ENCODE measurements at regions not wholly inside any gene's neighbourhood (a gene's known extent, or its start where the extent isn't known, plus 50 kb on each side); places are given as distances from the start of the nearest gene placed in this dataset.
"Not testable (repeated sequence)": the region's sequence is repeated elsewhere in the genome, so short reads cannot be mapped to it uniquely, and the experiment has no call there.

DNA sequence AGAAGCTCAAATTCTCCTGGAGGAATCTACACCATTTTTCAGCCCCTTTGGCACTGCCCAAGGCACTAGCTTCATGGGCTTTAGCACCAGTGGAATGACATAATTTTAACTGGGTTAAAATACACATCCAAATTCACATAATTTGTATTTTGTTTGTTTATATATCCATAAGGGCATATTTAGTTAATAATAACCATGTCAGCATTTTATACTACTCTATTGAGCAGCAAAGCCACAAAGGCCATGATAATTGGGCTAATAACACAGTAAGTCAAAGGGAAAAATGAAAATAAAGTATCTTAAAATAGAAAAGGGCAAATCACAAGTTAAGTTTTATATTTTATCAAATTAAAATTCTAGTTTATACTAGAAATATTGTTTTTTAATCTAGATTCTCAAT is 262.7 kb upstream of the TACR3 start:
- no peak for DNase-seq

DNA sequence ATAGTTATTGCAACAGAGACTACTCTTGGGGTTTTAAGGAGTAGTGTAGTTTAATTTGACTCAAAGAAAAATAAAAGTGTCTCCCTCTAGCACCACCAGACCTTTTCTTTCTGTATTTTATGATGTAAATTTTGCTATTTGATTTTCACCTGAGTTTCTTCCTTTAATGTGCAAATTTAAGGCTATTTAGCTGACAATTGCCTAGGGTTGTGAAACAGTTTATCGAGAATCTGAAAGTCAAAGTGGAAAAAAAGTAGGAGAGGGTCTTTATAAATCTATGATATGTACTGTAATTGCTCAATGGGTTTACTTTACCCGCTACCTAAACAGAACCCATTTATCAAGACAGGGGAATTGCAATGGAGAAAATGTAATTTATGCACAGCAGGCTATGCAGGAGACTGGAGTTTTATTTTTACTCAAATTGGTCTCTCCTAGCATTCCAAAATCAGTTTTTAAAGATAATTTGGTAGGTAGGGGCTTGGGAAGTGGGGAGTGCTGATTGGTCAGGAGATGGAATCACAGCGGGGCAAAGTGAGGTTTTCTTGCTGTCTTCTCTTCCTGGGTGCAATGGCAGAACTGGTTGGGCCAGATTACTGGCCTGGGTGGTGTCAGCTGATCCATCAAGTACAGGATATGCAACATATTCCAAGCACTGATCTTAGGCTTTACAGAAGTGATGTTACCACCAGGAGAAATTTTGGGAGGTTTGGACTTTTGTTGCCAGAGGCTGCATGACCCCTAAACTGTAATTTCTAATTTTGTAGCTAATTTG is 228.6 kb upstream of the TACR3 start:
- no peak for DNase-seq

DNA sequence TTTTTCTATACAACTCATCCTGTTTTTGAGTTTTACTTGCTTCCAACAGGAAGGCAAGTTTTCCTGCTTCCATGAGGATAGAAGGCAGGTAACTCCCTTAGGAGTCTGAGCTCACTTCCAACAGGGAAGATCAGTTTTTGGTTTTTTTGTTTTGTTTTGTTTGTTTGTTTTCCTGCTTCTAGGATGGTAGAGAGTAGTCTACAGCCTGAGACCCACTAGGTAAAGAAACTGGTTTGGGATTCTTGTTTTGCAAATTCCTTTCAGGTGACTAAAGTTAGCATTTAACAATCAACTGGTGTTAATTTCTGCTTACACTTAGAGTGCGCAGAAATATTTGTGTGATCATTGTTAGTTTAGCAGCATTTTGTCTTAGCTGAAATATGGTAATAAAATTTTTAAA is 227.8 kb upstream of the TACR3 start:
- DNase-seq, result no peak

DNA sequence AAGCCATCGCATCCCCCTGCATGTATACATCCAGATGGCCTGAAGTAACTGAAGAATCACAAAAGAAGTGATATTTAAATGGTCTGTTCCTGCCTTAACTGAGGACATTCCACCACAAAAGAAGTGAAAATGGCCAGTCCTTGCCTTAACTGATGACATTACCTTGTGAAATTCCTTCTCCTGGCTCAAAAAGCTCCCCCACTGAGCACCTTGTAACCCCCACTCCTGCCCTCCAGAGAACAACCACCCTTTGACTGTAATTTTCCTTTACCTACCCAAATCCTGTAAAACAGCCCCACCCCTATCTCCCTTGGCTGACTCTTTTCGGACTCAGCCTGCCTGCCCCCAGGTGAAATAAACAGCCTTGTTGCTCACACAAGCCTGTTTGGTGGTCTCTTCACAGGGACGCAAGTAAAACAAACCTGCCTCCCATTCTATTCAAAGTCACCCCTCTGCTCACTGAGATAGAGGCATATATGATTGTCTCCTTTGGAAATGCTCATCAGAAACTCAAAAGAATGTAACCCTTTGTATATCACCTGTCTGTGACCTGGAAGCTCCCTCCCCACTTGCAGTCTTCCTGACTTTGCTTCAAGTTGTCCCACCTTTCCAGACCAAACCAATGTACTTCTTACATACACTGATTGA is 227.0 kb upstream of the TACR3 start:
- not testable (repeated sequence) for DNase-seq

DNA sequence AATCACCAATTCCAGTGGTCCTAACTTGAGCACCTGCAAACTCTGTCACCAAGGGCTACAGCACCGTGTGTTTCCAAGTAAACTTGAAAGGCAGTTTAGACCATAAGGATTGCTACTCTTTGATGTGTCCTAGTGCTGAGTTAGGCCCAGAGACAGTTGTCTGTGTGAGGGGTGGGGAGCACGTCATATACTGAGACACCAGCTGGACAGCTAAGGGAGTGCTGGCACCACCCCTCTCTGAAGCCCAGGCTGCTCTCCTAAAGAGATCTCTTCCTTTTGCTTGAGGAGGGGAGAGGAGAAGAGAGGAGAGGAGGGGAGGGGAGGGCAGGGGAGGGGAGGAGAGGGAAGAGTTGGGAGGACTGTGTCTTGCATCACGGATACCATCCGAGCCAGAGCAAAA is 218.7 kb upstream of the TACR3 start:
- no peak for DNase-seq

DNA sequence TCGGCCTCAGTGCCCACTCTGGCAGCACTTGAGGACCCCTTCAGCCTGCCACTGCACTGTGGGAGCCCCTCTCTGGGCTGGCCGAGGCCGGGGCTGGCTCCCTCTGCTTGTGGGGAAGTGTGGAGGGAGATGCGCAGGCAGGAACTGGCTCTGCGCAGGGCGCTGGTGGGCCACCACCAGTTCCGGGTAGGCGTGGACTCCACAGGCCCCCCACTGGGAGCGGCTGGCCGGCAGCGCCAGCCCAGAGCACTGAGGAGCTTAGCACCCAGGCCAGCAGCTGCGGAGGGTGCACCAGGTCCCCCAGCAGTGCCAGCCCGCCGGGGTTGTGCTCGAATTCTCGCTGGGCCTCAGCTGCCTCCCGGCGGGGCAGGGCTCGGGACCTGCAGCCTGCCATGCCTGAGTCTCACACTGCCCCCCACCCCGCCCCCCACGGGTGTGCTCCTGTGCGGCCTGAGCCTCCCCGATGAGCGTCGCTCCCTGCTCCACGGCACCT is 216.9 kb upstream of the TACR3 start:
- DNase-seq, result peak; percentile 10

DNA sequence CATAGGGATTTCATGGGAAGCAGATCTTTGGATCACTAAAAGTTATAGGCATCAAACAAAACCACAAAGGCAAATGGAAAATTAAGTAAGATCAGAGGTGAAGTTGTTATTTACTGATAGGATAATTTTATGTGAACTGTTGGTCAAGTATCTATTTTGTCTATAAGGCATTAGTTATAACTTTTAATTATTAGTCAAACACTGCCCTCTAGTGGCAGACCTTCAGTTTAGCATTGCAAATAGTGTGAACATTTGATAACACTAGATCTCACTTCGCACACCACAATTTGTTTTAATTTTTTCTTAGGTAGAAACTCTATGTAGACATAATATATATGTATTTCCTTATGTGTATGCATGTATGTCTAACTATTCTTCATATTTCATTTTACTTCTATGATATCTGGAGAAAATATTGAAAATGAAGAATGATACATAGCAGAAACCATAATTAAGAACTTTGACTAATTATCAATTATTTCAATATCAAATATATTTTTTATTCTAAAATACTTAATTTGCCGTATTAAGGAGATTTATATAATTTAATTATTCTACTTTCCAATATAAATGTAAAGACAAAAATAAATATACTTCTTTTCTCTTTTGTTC is 214.5 kb upstream of the TACR3 start:
- no peak for DNase-seq

DNA sequence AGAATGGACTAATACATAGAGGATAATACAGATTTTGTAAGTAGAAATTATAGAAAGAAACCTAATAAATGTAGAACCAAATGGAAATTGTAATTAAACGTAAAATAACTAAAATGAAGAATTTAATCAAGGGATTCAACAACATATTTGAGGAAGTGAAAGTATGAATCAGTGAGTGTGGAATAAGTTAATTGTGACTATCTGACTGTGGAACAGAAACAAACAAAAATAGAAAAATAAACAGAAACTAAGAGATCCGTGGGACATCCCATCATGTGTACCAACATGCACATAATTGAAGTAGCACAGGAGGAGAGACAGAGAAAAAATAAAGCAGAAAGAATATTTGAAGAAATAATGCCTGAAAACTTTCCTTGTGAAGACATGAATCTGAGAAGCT is 208.6 kb upstream of the TACR3 start:
- no peak for DNase-seq

DNA sequence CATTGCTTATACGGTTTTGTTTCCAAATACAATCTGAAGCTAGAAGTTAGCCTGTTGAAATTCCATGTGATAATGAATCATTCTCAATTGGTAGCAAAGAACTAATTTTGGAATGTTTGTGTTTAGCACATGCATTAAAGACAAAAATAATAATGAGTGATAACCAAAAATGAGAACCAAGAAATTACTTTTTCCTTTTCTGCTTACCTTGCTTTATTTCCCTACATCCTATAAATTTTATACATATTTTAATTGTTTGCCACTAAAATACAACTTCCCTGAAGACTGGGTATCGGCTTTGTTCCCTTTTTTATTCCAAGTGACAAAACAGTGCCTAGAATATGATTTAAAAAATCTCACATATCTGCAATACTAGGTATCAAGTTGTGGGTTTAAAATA is 203.8 kb upstream of the TACR3 start:
- no peak for DNase-seq

DNA sequence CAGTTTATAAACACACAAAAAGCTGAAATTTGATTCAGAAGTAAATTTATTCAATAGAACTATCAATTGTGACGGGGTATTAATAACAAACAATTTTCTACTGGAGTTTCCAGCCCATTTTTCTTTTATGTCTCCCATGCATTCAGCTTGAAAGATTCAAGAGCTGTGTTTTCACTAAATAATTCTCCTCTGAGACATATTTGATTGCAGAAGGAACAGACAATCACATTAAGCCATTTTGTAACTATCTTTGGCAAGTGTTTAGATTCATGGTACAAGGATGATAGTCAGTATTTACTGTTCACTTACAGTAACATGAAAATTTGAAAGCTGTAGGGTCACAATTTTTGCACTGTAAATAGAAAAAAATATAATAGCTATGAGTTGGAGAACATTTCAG is 198.4 kb upstream of the TACR3 start:
- DNase-seq, result no peak

DNA sequence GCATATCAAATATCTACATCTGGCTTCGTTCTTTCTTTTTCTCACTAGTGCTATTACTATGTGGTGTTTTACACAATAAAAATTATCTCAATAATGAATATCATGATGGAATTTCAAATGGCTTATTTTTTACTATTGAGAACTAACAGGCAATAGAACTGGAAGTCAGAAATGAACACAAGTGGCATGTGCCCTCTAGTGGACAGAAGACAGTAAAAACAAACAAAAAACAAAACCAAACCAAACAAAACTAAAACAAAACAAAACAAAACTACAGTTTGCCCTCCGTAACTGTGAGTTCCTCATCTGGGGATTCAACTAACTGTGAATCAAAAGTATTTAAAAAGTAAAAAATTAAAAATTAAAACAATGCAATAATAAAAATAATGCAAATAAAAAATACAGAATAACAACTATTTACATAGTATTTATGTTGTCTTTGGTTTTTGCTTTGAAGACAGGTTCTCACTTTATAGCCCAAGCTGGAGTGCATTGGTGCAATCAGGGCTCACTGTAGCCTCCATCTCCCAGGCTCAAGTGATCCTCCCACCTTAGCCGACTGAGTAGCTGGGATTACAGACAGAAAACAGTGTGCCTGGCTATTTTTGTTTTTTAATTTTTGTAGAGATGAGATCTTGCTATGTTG is 195.6 kb upstream of the TACR3 start:
- no peak for DNase-seq

DNA sequence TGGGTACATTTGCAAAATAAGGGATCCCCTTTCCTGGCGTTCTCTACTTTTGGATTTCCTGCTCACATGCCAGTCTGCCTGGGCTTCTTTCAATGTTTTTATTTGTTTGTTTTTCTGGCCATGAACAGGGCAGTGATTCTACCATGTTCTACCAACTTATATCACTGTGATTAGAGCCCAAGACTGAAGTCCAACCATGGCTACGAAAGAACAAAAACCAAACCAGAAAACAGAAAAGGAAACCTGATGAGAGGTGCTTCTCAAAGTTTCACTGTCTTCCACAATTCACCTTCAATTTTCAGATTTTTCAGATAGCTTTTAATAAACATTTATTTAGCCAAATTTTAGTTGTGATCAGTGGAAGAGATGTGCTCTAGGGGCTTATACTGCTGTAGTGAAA is 187.6 kb upstream of the TACR3 start:
- DNase-seq, result no peak

DNA sequence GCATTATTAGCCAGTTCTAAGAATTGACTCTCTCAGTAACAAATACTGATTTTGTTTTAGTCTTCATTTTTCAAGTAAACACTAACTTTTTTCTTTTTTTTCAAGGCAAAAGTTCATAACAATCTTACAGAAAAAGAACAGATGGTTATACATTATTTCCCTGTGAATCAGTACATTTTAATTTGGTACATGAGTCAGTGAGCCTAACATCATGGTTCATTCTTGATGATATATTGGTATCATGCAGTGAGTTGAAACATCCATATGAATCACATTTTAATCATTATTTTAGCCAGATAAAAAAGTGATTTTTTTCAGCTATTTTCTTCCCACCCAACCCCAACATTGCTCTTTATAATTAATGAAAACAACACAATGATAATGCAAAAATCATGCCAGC is 184.3 kb upstream of the TACR3 start:
- DNase-seq, result no peak

DNA sequence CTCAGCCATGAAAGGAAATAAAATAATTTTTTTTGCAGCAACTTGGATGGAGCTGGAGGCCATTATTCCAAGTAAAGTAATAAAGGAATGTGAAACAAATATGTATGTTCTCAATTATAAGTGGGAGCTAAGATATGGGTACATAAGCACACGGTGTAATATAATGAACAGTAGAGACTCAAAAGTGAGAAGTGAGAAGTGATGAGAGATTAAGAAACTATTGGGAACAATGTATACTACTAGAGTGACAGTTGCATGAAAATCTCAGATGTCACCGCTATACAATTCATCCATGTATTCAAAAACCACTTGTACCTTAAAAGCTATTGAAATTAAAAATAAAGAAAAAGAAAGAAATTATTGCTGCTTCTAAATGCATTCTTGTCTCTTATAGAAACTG is 182.9 kb upstream of the TACR3 start:
- DNase-seq, result no peak

DNA sequence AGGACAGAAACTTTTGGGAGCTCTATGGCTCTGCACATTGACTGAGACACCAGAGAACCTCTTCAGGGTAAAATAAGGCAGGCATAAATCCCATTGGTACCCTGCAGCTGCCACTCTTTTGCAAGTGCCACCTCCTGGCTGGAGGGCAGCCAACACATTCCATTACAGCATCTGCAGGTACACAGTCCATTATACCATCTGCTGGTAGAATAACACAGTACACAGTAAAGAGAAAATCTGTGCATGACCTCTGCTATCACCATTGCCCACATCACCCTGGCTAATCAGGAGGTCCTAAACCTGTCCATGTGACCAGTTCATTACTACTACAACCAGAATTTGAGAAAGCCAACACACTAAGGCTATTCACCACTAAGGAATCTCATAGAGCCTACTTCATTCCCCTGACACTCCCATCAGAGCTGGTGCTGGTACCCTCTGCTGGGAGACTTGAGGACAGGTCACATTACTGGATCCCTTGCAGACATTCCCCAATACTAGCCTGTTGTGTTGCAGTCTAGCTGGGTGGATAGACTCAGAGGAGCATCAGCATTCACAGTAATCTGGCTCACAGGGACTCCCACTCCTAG is 176.2 kb upstream of the TACR3 start:
- no peak for DNase-seq

DNA sequence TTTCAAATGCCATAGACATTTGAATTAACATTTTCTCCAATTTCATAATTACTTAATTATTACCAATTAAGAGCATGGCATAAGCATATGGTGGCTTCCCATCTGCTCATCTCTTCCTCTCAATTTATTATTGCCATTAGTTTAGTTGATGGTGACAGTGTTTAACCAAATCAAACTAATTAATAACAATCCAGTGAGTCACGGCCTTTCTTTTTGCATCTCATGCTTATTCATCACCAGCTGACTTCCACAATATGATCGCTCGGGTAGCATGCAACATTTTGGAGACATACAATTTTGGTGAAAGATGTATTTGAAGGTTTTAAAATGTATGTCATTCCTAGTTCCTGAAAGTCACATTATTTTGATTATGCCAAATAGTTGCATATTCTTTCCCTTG is 172.8 kb upstream of the TACR3 start:
- DNase-seq, result no peak

DNA sequence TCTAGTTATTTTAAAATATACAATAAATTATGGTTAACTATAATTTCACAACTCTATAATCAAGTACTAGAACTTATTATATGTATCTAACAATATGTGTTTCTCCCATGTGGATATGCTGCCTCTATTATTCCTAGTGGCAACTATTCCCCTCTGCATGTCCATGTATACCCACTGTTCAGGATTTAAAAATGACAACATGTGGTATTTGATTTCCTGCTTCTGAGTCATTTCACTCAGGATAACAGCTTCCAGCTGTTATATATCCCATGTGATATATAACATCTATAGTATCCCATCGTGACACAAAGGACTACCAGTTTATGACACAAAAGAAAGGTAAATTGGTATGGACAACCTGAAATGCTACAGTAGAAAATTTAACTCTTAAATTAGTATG is 167.4 kb upstream of the TACR3 start:
- DNase-seq, result no peak

DNA sequence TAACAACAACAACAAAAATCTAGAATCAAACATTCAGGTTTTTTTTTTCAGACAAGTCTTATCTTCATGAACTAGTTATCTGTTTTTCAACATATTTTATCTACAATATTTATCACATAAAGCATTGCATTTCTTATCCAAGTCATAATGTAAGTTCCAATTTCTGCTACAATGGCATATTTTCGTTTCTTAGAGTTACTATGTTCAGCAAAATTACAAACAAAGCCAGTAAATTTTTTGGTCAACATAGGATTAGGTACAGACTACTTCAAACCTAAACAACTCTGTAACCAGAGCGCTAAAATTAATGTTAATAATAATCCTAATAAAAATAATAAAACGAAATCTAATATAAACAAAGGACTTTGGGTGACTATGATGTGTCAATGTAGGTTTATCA is 165.4 kb upstream of the TACR3 start:
- no peak for DNase-seq

DNA sequence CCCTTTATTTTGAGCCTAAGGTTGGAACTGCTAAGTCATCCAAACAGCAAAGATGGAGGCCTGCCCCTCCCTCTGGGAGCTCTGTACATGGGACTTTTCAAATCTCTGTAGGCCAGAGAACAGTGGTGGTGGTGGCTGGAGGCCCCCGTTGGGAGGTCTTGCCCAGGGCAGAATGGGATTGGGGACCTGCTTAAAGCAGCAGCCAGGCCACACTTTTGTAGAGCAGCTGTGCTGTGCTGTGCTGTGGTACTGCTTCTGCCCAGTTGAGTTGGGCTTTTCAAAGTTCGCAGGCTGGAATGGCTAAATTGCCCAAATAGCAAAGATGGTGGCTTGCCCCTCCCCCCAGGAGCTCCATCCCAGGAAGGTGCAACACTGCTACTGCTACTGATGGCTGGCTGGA is 147.5 kb upstream of the TACR3 start:
- no peak for DNase-seq

DNA sequence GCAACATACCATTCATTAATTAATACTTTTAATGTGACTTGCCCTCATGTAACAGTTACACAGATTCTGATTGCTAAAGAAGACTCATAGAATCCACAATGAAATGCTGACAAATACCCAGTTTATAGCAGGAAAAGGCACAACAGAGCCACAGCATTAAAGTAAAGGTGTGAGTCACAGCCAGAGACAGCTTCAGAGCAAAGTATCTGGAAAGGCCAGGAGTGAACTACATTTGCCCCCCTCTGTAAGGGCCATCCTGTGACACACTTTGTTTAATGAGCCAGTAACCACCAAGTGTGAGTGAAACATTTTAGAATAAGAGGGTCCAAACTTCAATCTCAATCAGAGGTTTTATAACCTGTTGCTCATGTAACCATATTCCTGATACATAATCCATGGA is 133.8 kb upstream of the TACR3 start:
- no peak for DNase-seq

DNA sequence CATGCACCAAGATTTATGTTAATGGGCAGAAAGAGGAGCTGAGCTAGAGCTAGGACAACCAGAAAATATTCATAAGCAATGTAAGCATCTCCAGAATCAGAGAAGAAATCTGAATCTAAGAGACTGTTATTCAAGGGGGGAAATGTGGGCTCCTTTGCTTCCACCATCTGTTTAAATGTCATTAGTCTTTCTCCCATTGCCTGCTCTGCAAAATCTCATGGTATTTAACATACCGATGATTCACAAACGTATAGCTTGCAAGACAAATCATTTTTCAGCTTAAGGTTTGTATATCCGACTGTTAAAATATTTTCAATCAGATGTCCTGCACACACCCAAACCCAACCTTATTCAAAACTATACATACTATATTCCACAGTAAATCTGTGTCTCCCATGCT is 133.4 kb upstream of the TACR3 start:
- DNase-seq, result no peak

DNA sequence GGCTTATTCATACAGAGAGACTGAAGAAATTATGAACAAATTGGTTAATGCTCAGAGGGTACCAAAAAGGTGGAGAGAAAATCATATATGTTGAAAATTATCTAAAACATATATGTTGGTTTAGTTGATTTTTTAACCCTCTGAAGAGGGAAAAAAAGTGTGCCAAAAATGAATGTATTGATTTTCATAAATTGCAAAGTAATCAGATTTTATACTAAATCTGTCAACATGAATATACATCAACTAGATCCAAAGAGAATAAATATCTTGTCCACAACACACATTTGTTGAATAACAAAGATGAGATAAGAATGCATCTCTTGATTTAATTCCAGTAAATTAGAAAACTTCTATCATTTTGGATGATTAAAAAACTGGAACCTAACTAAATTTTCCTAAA is 125.3 kb upstream of the TACR3 start:
- DNase-seq, result no peak

DNA sequence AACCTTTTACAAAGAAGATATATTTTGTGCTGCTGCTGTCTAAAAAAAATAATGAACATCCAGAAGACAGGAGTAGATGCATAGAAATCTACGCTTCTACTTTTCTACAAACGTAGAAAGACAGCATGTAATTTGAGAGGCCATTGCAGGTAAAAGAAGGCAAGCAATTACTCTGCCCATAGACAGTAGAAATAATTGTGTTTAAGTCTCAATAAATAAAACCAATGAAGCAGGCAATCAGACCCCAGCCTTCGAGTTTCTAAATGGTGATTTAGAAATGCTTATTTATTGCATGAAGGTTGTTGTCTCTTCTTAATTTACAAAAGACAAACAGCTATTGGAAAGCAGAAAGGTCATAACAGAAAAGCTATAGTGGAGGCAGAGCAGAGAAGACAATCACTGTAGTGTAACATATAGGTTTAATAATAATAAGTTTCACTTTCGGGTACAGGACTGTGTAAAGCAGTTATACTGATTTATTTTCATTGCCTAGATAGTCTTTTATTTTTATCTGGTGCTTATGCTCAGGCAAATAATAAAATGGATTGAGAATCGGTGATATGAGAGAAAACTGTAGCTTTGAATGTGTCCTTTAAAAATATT is 123.0 kb upstream of the TACR3 start:
- DNase-seq, result no peak

Data from activated gamma-delta T cell (primary cell).